ENCODE measurements at regions not wholly inside any gene's neighbourhood (a gene's known extent, or its start where the extent isn't known, plus 50 kb on each side); places are given as distances from the start of the nearest gene placed in this dataset.

DNA sequence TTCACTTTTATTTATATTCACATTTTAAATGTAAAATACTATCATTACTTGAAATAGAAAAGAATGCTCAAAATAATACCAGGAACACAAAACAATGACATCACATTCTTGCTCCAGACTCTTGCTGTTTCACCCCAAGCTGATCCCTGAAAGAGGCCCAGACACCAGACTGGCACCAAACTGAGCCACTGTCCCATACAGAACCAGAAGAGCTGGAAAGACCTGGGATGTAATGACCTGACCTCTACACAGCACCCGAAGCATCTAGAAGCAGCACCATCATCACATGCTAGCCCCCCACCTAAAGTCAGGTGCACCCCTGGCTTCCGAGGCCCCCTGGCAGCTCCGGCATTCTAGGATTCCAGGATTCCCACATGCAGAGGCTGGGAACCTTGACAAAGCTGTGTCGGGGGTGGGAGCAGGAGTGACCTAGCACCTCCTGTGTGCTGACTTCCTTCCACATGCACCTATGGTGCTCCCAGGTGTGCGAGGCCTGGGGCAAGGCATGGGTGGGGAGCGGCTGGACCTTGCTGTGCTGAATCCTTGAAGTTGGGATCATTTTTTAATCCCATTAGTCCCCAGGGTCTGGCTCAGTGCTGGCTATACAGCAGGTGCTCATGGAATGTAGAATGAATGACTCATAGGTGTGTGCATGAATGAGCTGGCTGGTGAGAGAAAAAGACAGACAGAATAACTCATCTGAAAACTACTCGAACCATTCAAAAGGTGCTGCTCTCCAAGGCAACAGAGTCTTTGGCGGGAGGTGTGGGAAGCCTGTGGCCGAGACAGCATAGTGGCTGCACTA lies 144.7 kb upstream of the IQSEC1 start:
- no peak for DNase-seq
- H3K27ac Mint-ChIP-seq = peak overlapping the region; percentile 63
- H3K4me1 Mint-ChIP-seq = no peaks in the 10 kb centered on the region
- no peaks in the 10 kb centered on the region for H3K27me3 Mint-ChIP-seq
- no peaks in the 10 kb centered on the region for H3K9me3 Mint-ChIP-seq
- POLR2A ChIA-PET = no interaction called here
- no peak overlapping the region for H3K4me3 Mint-ChIP-seq
- no peaks in the 10 kb centered on the region for H3K36me3 Mint-ChIP-seq (ENCODE audit: low read depth)
- CTCF ChIA-PET = interaction anchor here (0.6 to 1.6 kb wide), 2 partner anchors 12 to 27 kb away, joined by 3 read pairs; no protein-coding TSS in a partner anchor

- Mint-ChIP-seq H3K36me3 (ENCODE audit: low read depth) (no peaks in the 10 kb centered on the region), H3K4me1 (no peaks in the 10 kb centered on the region), H3K27ac (no peak overlapping the region), H3K27me3 (no peaks in the 10 kb centered on the region), H3K9me3 (no peaks in the 10 kb centered on the region), H3K4me3 (no peak overlapping the region)
- ChIA-PET CTCF (interaction anchor here (1.6 kb wide), 1 partner anchor 12 kb away, joined by 3 read pairs; no protein-coding TSS in a partner anchor), POLR2A (no interaction called here)
- DNase-seq = no peak
Observed at GRCh38 chr3:13217253-13217652, 144.0 kb upstream of the IQSEC1 start.

DNA sequence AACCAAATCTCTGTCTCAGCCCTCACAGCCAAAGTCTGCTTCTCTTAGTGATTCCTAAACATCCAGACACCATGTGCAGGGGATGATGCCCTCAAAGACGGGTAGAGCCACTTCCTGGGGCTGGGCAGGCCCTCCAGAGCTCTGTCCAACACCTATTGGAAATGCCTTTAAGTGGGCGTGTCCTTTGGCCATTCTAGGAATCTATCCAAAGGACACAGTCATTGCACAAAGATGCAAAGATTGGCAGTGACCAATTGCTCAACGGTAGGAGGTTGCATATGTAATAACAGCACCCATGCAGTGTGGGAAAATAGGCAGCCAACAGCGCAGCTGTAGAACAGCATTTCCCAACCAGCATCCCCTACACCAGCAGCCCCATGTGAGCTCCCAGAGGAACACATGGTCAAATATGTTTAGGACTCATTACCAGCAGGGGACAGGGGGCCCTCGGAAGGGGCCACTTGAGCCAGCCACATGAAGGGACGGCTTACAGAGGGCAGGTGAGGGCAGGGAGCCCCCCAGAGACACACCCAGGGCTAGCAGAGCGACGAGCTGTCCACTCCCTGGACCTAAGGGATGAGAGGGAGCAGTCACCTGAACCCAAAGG lies 142.8 kb upstream of the IQSEC1 start:
- no peaks in the 10 kb centered on the region for H3K36me3 Mint-ChIP-seq (ENCODE audit: low read depth)
- no peak overlapping the region for H3K4me3 Mint-ChIP-seq
- no peaks in the 10 kb centered on the region for H3K27me3 Mint-ChIP-seq
- POLR2A ChIA-PET = no interaction called here
- CTCF ChIA-PET = no interaction called here
- H3K4me1 Mint-ChIP-seq = no peaks in the 10 kb centered on the region
- no peaks in the 10 kb centered on the region for H3K9me3 Mint-ChIP-seq
- H3K27ac Mint-ChIP-seq = no peak overlapping the region
- no peak for DNase-seq

- ChIA-PET POLR2A (no interaction called here), CTCF (no interaction called here)
- Mint-ChIP-seq H3K4me1 (no peaks in the 10 kb centered on the region), H3K36me3 (ENCODE audit: low read depth) (no peaks in the 10 kb centered on the region), H3K27me3 (no peaks in the 10 kb centered on the region), H3K9me3 (no peaks in the 10 kb centered on the region), H3K4me3 (no peak overlapping the region), H3K27ac (no peak overlapping the region)
- DNase-seq = no peak
Observed at GRCh38 chr3:13214847-13215472, 141.7 kb upstream of the IQSEC1 start.

DNA sequence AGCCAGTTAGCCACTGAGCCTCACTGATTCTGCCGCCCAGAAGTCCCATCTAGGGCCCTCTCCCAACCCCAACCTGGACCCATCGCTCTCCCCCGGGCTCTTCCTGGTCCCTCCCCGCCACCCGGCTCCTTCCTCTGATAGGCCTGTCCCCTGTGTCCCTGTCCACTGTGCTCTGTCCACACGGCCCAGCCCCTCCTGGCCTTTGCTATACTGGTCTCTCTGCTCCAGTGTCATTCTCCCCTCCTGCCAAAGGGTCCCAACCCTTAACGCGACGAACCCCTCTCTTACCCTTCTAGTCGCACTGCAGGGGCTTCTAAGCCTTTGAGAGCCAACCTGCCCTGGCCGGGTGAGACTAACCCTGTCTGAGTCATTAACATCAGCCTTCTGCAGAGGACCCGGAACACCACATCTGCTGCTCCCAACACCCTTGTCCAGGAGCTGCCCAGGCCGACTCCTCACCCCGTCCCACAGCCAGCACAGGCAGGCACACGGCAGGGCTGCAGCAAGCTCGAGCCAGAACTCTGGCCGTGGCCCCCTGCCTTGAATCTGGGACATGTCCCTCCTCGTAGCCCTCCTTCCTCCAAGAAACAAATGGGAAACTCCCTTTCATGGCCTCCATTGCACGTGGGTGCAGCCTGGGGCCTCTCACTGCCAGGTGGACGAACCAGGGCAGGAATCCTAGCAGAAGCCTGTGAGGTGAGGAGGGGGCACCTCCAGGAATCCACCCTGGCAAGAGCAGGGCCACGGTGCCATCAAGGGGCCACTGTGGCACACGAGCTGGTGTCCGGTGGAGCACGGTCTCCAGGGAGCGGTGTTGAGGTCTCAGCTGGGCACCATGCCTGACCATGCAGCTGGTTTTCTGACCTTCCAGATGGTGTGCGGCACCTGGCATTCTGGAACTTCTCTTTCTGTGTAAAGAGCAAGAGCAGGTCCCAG lies 140.9 kb upstream of the IQSEC1 start:
- Mint-ChIP-seq H3K9me3 (no peaks in the 10 kb centered on the region), H3K36me3 (ENCODE audit: low read depth) (no peaks in the 10 kb centered on the region), H3K27me3 (no peaks in the 10 kb centered on the region), H3K4me3 (no peak overlapping the region), H3K4me1 (no peaks in the 10 kb centered on the region), H3K27ac (no peak overlapping the region)
- DNase-seq = no peak
- ChIA-PET POLR2A (no interaction called here), CTCF (no interaction called here)

DNA sequence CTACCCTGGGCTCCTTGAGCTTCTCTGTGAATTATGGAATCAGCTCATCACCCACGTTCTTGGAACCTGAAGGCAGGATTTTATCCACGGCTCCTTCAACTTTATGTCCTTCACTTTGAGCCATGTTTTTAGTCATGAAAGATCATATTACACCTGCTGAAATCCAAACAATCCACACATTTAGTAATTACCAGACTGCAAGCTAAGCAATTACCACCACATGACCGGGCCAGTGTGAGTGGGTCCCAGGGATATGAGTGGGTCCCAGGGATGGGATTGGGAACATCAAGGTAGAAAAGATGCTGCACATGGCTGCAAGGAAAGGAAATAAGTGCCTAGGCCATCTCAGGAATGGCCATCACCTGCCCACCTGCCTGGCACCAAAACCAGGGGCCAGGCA lies 140.3 kb upstream of the IQSEC1 start:
- DNase-seq = no peak
- H3K4me1 Mint-ChIP-seq = no peaks in the 10 kb centered on the region
- no peaks in the 10 kb centered on the region for H3K27me3 Mint-ChIP-seq
- CTCF ChIA-PET = no interaction called here
- POLR2A ChIA-PET = no interaction called here
- H3K4me3 Mint-ChIP-seq = no peak overlapping the region
- H3K27ac Mint-ChIP-seq = no peak overlapping the region
- no peaks in the 10 kb centered on the region for H3K9me3 Mint-ChIP-seq
- no peaks in the 10 kb centered on the region for H3K36me3 Mint-ChIP-seq (ENCODE audit: low read depth)

DNA sequence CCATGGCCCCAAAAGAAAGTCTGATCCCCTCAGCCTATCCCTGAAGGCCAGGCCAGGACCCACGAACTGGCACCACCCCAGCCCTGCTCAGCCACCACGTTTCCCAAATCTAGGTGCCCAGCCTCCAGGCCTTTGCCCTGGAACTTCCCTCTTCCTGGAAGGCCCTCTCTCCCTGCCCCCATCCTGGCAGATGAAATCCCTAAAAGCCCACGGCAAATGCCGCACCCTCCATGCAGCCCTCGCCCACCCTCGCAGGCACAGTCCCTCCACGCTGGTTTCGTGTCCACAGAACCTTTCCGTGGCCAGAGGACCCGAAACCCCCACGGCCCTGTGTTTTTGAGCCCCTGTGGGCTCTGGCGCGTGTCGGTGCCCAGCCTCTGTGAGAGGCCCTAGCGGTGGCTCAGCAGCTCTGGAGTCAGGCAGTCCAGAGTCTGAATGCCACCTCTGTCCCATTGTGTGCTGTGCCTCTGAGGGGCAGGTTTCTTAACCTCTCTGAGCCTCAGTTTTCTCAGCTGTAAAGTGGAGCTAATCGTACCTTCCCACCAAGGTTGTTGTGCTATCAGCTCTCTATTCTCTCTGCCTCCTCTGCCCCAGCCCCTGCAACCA lies 138.5 kb upstream of the IQSEC1 start:
- H3K27me3 Mint-ChIP-seq = no peaks in the 10 kb centered on the region
- CTCF ChIA-PET = no interaction called here
- H3K36me3 Mint-ChIP-seq (ENCODE audit: low read depth) = no peaks in the 10 kb centered on the region
- no peaks in the 10 kb centered on the region for H3K9me3 Mint-ChIP-seq
- H3K4me1 Mint-ChIP-seq = no peaks in the 10 kb centered on the region
- POLR2A ChIA-PET = no interaction called here
- no peak overlapping the region for H3K27ac Mint-ChIP-seq
- H3K4me3 Mint-ChIP-seq = no peak overlapping the region
- DNase-seq = no peak

DNA sequence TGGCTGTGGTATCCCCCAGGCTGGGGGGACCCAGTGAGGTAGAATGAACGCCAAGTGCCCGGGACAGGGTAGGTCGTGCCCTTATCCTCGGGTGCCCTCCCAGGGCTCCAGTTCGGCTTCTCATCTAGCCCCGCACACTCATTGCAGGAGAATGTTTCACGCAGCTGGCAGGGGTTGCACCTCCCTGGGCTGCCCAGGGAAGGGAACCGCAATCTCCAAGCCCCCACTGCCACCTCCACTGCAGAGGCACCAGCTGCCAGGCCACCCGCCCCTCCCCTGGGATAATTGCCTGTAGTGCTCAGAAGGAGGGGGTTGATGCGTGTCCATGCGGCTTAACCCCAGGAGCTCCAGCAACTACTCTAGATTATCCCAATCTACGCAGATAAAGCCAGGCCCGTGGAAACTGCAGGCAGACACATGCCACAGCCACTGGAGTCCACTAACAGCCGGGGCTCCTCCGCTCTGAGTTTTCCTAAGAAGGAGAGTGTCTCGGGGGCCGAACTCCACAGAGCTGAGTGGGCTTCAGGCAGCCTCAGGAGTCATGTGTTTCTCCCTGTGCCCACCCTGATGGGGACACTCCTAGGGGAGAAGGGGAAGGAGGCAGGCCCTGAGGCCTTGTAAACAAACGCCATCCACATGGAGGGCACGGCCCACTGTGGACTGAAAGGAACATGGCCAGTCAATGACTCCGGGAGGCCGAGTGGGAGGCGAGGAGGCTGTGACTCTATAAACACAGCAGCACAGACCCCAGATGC lies 137.2 kb upstream of the IQSEC1 start:
- H3K9me3 Mint-ChIP-seq = no peaks in the 10 kb centered on the region
- H3K36me3 Mint-ChIP-seq (ENCODE audit: low read depth) = no peaks in the 10 kb centered on the region
- CTCF ChIA-PET = no interaction called here
- POLR2A ChIA-PET = no interaction called here
- H3K27me3 Mint-ChIP-seq = peaks cover 10% of the 10 kb centered on the region
- no peak overlapping the region for H3K27ac Mint-ChIP-seq
- no peak overlapping the region for H3K4me3 Mint-ChIP-seq
- H3K4me1 Mint-ChIP-seq = no peaks in the 10 kb centered on the region
- DNase-seq = no peak

DNA sequence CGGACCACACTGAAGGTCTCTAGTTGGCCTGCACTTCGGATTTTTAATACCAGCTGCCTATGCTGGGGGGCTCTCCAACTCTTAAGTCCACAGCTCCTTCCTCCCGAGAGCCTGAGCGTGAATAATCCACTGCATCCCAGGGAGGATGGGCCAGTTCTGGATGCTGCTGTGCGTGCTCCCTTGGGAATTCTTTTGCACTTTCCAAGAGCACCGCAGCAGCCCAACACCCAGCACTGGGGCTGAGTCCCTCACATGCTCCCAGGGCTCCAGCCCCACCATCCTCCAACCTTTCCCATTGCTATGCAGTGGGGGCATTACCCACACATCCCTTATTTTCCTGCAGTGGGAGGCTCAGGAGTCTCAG lies 136.4 kb upstream of the IQSEC1 start:
- Mint-ChIP-seq H3K4me3 (no peak overlapping the region), H3K4me1 (peaks cover under 1% of the 10 kb centered on the region), H3K27me3 (peaks cover 16% of the 10 kb centered on the region), H3K27ac (no peak overlapping the region), H3K36me3 (ENCODE audit: low read depth) (no peaks in the 10 kb centered on the region), H3K9me3 (no peaks in the 10 kb centered on the region)
- no peak for DNase-seq
- ChIA-PET POLR2A (no interaction called here), CTCF (no interaction called here)

DNA sequence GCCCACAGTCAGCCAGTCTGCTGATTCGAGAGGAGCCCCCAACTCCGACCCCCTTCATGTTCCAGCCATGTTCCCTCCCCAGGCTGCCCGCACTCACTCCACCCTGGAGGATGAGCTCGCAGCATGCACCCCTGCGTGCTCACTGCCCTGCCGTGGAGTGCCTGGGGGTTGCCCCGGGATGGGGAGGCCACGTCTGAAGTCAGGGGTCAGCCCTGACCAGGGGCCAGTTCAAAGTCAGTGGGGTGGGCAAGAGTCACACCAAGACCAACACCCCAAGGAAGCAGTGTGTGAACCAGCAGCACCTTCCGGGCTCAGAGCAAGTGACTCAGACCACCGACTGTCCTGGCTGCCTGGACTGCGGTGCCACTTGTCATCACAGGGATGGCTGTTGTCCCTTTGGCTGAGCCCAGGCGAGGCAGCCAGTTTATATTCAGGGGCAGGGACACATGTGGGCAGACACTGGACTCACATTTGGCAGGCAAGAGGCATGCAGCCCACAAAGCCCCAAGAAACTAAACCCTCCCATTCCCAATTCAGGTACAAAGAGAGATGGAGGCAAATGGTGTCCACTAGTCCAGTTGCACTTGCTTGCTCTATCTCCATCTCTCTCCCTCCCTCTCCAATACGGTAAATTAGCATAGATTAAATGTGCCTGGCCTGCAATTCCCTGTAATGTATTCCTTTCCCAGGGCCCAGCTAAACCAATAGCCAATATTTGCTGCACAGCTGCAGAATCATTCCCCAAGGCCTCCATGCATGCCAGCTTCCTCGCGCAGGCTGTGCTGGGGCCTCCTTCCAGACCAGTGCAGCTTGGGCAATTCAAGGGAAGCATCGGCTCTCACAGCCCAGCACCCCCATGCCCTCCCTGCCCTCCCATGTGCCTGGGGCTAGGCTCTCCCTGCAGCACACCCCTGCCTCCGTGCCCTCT lies 135.7 kb upstream of the IQSEC1 start:
- Mint-ChIP-seq H3K9me3 (no peaks in the 10 kb centered on the region), H3K27me3 (peaks cover 23% of the 10 kb centered on the region), H3K36me3 (ENCODE audit: low read depth) (no peaks in the 10 kb centered on the region), H3K27ac (no peak overlapping the region), H3K4me1 (peaks cover 2% of the 10 kb centered on the region), H3K4me3 (no peak overlapping the region)
- CTCF ChIA-PET = interaction anchor here (1.2 kb wide), 1 partner anchor 18 kb away, joined by 3 read pairs; no protein-coding TSS in a partner anchor
- no peak for DNase-seq
- POLR2A ChIA-PET = no interaction called here

DNA sequence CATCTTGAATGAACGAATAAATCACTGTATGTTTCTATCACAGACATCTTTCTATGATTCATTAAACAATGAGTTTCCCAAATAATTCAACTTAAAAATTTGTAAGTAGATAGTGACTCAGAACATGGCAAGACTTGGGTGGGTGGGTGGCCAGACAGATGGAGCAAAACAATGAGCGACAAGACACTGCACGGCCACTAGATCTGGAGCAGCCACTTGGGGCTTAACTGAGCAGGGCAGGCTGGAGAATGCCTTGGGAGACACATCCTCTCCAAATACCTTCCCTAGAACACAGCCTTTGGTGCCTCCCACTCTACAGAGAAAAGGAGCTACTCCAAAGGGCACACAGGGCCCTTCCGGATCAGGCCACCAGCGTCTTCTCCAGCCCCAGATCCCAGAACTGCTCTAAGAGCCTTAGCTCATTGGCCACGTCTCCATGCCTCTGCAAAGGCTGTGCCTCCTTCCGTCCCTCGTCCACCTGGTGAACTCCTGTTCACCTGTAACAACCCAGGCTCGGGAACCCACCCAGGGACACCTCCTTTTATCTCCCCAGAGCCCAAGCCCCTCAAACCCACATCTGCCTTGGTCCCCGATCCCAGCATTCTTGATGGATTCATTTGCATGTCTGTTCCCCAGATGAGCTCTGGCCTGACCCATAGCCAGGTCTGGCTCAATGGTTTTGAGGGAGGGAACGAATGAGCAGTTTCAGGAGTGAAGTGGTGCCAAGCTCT lies 134.9 kb upstream of the IQSEC1 start:
- POLR2A ChIA-PET = no interaction called here
- H3K27me3 Mint-ChIP-seq = peaks cover 27% of the 10 kb centered on the region

More for the DNA sequence above, 134.9 kb upstream of the IQSEC1 start:
- no peak overlapping the region for H3K4me3 Mint-ChIP-seq
- no peak for DNase-seq
- peaks cover 2% of the 10 kb centered on the region for H3K4me1 Mint-ChIP-seq
- CTCF ChIA-PET = interaction anchor here (1.2 kb wide), 1 partner anchor 17 kb away, joined by 3 read pairs; no protein-coding TSS in a partner anchor
- H3K9me3 Mint-ChIP-seq = no peaks in the 10 kb centered on the region
- no peaks in the 10 kb centered on the region for H3K36me3 Mint-ChIP-seq (ENCODE audit: low read depth)
- H3K27ac Mint-ChIP-seq = no peak overlapping the region

All from activated CD4-positive, alpha-beta T cell treated with anti-CD3 and anti-CD28 coated beads, Interleukin-2, amount 10 ng/mL, durations not matched to agents 7 days and 5 days (primary cell).